GM19452 (cell line): ENCODE measurements at regions not wholly inside any gene's neighbourhood (a gene's known extent, or its start where the extent isn't known, plus 50 kb on each side); places are given as distances from the start of the nearest gene placed in this dataset.
"Not testable (repeated sequence)": the region's sequence is repeated elsewhere in the genome, so short reads cannot be mapped to it uniquely, and the experiment has no call there.

Source experiments
- ATAC-seq: cut with Tn5 transposase; IDR thresholded peaks from one replicate; pipeline ENCODE4 v1.9.1; 2021; ENCODE audit not compliant: unreplicated experiment

GRCh38 chr2:210860276-210860675, 303.9 kb downstream of the CPS1 start:
- ATAC-seq: no peak

GRCh38 chr2:210861038-210861665, 304.8 kb downstream of the CPS1 start:
- ATAC-seq: no peak

DNA sequence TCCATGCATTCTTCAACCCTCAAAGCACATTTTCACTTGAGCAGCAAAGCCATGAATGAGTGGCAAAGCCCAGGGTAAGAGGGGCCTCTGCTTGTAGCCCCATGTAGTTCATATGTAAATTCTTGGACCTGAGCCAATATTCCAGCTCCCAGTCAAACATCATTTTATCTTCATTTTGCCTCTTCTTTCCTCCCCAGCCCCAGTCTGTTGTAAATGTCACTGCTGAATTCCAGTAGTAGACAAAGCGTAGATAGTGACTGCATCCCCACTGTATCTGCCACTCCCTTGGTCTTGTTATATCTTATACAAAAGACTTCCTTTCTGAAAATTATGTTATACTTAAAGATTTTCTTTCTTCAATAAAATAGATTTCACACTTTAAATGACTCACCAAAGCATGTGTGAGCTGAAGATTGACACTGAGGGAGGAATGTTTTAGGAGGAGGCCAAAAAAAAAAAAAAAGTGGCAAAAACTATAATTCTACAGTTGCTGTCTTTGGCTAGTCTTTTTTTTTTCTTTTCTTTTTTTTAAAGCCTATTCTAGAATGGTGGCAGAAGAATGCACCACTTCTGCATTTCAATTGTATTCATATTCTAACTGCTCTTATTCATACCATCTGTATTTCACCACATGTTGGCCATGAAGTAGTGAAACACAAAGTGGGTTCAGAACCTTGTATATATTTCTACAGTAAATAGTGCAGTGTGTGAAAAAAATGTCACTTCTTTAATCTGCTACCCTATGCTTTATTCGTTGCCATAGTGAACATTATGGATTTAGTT, 306.1 kb downstream of the CPS1 start:
- no peak for ATAC-seq

- ATAC-seq: no peak
Measured at GRCh38 chr2:210863283-210863682, 306.9 kb downstream of the CPS1 start.

DNA sequence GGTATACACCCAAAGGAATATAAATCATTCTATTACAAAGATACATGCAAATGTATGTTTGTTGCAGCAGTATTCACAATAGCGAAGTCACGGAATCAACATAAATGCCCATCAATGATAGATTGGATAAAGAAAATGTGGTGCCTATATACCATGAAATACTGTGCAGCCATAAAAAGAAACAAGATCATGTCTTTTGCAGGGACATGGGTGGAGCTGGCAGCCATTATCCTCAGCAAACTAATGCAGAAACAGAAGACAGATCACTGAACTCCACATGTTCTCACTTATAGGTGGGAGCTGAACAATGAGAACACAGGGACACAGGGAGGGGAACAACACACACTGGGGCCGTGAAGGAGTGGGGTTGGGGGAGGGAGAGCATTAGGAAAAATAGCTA, 315.2 kb downstream of the CPS1 start:
- ATAC-seq: not testable (repeated sequence)

DNA sequence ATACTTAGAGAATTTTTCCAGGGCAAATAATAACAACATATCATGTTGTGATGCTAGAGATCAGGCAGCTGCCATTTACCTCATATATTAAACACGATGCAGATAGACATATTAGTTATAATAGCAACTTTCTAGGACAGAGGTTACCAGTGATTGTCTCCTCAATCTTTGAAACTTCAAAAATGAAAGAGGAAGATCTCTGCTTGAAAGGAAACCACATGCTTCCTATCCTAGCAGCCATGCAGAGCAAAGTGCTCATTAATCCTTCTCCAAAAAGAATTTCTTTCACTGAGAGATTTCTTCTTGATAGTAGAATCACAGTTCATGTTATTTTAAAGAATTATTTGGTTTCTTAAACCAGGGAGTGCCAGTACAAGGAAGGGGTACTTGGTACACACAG, 317.2 kb downstream of the CPS1 start:
- ATAC-seq: no peak

DNA sequence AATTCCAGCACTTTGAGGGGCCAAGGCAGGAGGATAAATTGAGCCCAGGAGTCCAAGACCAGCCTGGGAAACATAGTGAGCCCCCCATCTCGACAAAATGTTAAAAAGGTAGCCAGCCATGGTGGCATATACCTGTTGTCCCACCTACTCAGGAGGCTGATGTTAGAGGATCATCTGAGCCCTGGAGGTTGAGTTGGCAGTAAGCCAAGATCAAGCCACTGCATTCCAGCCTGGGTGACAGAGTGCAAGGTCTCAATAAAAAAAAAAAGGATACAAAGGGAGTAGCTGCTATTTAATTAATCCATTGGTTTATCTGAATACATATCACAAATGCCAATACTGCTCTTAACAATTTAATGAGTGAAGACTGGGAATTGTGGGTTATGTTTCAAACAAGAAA, 327.8 kb downstream of the CPS1 start:
- no peak for ATAC-seq

GRCh38 chr2:210888035-210888434, 331.6 kb downstream of the CPS1 start:
- ATAC-seq: no peak

DNA sequence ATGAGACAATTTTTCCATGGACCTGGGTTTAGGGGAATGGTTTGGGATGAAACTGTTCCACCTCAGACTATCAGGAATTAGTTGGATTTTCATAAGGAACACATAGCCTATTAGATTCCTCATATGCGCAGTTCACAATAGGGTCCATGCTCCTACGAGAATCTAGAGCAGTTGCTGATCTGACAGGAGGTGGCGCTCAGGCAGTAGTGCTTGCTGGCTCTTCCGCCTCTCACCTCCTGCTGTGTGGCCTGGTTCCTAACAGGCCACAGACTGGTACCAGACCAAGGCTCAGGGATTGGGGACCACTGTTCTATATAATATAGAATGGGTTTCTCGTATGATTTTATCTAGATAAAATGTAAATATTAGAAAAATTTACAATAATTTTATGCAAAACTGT, 338.7 kb downstream of the CPS1 start:
- no peak for ATAC-seq

- ATAC-seq: no peak
Measured at GRCh38 chr2:210899131-210899530, 342.7 kb downstream of the CPS1 start.

GRCh38 chr2:210901326-210901725, 344.9 kb downstream of the CPS1 start:
- no peak for ATAC-seq

- ATAC-seq: no peak
Measured at GRCh38 chr2:210912779-210913178, 356.4 kb downstream of the CPS1 start.

DNA sequence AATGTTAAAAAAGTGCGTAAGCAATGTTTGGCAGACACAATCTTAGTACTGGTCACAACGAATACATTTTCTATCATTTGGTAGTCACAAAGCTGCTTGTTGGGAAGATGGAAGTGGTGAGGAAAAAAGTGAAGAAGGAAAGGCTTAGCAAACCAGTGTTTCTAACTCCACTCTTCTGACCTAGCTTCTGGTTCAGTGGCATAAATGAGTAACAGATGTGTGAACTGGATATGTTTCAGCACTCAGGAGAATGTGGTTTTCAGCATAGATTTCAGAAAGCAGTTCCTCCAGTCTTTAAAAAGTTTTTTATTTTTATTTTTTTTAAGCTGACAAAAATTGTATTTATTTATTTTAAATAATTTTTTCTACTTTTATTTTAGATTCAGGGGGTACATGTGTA, 357.1 kb downstream of the CPS1 start:
- ATAC-seq: no peak

DNA sequence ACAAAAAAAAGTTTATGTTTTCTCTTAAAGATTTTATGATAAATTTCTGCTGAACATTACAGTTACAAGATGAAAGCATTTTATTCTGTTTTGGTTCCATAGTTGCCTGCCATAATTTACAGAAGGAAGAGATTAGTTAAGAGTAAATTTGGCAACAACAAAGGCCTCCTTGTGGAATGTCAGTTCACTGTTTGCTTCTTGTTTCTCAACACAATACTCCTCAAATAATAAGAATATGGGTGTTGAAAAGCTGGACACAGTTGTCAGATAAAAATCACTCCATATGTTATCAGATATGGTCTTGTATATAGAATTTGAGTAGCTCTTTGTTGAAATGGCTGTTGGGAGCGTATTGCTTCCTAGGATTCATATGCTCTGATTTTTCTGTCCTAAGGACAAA, 359.5 kb downstream of the CPS1 start:
- no peak for ATAC-seq

GRCh38 chr2:210917465-210917864, 361.1 kb downstream of the CPS1 start:
- ATAC-seq: no peak

DNA sequence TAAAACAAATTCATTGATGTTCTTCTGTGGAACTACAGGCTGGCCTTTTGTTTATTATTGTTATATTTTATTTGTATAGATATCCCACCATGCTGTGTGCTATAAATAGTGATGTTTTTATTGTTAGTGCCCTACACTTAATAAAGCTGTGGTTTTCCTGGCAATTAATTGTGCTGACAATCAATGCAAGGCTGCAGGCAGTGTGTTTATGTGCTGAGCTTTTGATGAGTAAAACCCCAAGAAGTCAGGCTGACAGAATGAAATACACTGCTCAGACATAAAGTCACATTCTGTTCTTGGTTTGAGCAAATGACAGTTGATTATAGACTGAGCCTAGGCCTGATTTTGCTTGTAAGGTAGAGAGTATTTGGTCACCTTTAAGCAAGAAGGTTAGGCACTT, 362.7 kb downstream of the CPS1 start:
- no peak for ATAC-seq

DNA sequence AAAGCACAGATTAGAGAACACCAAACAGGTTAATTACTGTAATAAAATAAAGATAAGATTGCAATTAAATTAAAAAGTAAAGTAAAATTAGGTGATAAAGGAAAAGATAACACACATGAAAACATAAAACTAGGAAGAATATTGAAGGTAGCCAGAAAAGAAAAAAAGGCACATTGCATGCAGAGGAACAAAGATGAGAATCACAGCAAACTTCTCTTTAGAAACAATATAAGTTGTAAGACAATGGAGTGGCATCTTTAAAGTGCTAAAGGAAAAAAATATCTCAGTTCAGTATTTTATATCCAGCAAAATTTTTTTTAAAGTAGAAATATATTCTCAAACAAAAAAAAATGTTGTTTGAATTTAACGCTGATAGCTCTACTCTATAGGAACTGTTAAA, 366.0 kb downstream of the CPS1 start:
- no peak for ATAC-seq

DNA sequence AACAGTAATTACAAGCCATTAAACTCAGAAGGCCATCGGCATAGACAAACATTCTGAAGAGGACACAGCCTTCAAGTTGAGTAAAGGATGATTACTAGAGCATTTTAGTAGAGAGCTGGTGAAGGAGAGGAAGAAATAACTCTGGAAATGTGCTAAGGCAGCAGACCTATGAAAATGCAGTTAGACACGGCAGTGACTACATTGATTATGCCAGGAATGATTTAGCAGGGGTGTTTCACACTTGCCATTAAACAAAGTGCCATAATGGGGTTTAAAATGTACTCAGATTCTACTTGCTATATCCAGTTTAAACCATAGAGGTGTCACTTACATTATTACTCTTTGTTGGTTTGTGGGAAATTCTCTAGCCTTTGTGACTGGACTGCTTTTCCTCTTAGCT, 372.3 kb downstream of the CPS1 start:
- ATAC-seq: no peak

GRCh38 chr2:210938228-210938627, 381.8 kb downstream of the CPS1 start:
- ATAC-seq: no peak

DNA sequence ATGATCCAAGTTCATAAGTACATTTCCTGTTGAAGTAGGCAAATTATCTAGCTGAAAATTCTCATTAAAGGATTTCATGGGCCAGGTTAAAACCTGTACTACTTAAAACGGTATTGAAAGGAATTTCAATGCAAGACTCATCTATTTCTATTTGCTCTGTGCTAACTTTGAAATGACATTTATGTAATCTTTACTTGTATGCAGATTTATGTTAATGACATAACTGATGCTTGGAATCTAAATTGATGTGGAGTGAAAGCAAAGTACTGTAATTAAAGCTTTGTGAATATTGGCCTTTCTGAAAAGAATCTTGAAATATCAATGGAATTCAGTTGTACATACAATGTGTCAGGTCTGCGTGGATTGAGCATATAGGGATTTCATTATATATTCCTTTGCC, 390.0 kb downstream of the CPS1 start:
- no peak for ATAC-seq

- not testable (repeated sequence) for ATAC-seq
Measured at GRCh38 chr2:210950434-210951060, 394.1 kb downstream of the CPS1 start.

GRCh38 chr2:210954386-210954907, 398.0 kb downstream of the CPS1 start:
- no peak for ATAC-seq
